ENCODE measurements at regions not wholly inside any gene's neighbourhood (a gene's known extent, or its start where the extent isn't known, plus 50 kb on each side); places are given as distances from the start of the nearest gene placed in this dataset.
A peak's percentile ranks its signal among the peaks of the same experiment; 100 is the strongest.

- Histone ChIP-seq H3K27ac (ENCODE audit: poor library complexity, severe bottlenecking) (no peak overlapping the region), H3K27me3 (ENCODE audit: insufficient read depth, poor library complexity, severe bottlenecking) (no peaks in the 10 kb centered on the region)
- ATAC-seq (ENCODE audit: low read depth) = no peak
Measured at GRCh38 chr12:127147724-127148123, 1119.2 kb upstream of the TMEM132C start.

GRCh38 chr12:127148318-127148717 is 1118.7 kb upstream of the TMEM132C start:
- peaks cover 4% of the 10 kb centered on the region for H3K4me1 ChIP-seq (ENCODE audit: insufficient read depth, poor library complexity, severe bottlenecking)
- no peak overlapping the region for H3K27ac ChIP-seq (ENCODE audit: poor library complexity, severe bottlenecking)
- H3K27me3 ChIP-seq (ENCODE audit: insufficient read depth, poor library complexity, severe bottlenecking) = no peaks in the 10 kb centered on the region
- H3K4me3 ChIP-seq (ENCODE audit: severe bottlenecking) = no peak overlapping the region
- TF ChIP-seq CTCF (IDR thresholded peaks at IDR 0.05; ENCODE audit: poor library complexity, severe bottlenecking) = no peak
- DNase-seq (ENCODE audit: low spot score) (no peak), ATAC-seq (ENCODE audit: low read depth) (no peak)
- no peaks in the 10 kb centered on the region for H3K9me3 ChIP-seq (ENCODE audit: severe bottlenecking)
- no peaks in the 10 kb centered on the region for H3K36me3 ChIP-seq (ENCODE audit: low read depth)

More at GRCh38 chr12:127147724-127148123, 1119.2 kb upstream of the TMEM132C start:
- Histone ChIP-seq H3K9me3 (ENCODE audit: severe bottlenecking) (no peaks in the 10 kb centered on the region), H3K4me1 (ENCODE audit: insufficient read depth, poor library complexity, severe bottlenecking) (peaks cover 4% of the 10 kb centered on the region), H3K4me3 (ENCODE audit: severe bottlenecking) (no peak overlapping the region), H3K36me3 (ENCODE audit: low read depth) (no peaks in the 10 kb centered on the region)
- TF ChIP-seq CTCF (IDR thresholded peaks at IDR 0.05; ENCODE audit: poor library complexity, severe bottlenecking) = no peak
- DNase-seq (ENCODE audit: low spot score) = no peak

- DNase-seq (ENCODE audit: low spot score) = no peak
- no peak for TF ChIP-seq CTCF (IDR thresholded peaks at IDR 0.05; ENCODE audit: poor library complexity, severe bottlenecking)
- no peaks in the 10 kb centered on the region for H3K9me3 ChIP-seq (ENCODE audit: severe bottlenecking)
- H3K27me3 ChIP-seq (ENCODE audit: insufficient read depth, poor library complexity, severe bottlenecking) = no peaks in the 10 kb centered on the region
- no peak overlapping the region for H3K27ac ChIP-seq (ENCODE audit: poor library complexity, severe bottlenecking)
- no peak for ATAC-seq (ENCODE audit: low read depth)
- H3K4me3 ChIP-seq (ENCODE audit: severe bottlenecking) = no peak overlapping the region
- H3K4me1 ChIP-seq (ENCODE audit: insufficient read depth, poor library complexity, severe bottlenecking) = peaks cover 4% of the 10 kb centered on the region
- no peaks in the 10 kb centered on the region for H3K36me3 ChIP-seq (ENCODE audit: low read depth)
Measured at GRCh38 chr12:127149226-127149964, 1117.6 kb upstream of the TMEM132C start.

- TF ChIP-seq CTCF (IDR thresholded peaks at IDR 0.05; ENCODE audit: poor library complexity, severe bottlenecking) = no peak
- DNase-seq (ENCODE audit: low spot score) (no peak), ATAC-seq (ENCODE audit: low read depth) (no peak)
- H3K27ac ChIP-seq (ENCODE audit: poor library complexity, severe bottlenecking) = no peak overlapping the region
- H3K4me1 ChIP-seq (ENCODE audit: insufficient read depth, poor library complexity, severe bottlenecking) = peaks cover 4% of the 10 kb centered on the region
- no peaks in the 10 kb centered on the region for H3K36me3 ChIP-seq (ENCODE audit: low read depth)
- H3K9me3 ChIP-seq (ENCODE audit: severe bottlenecking) = no peaks in the 10 kb centered on the region
- no peaks in the 10 kb centered on the region for H3K27me3 ChIP-seq (ENCODE audit: insufficient read depth, poor library complexity, severe bottlenecking)
- no peak overlapping the region for H3K4me3 ChIP-seq (ENCODE audit: severe bottlenecking)
Measured at GRCh38 chr12:127150028-127150427, 1116.9 kb upstream of the TMEM132C start.

GRCh38 chr12:127150479-127150878 is 1116.5 kb upstream of the TMEM132C start:
- Histone ChIP-seq H3K9me3 (ENCODE audit: severe bottlenecking) (no peaks in the 10 kb centered on the region), H3K27ac (ENCODE audit: poor library complexity, severe bottlenecking) (no peak overlapping the region), H3K36me3 (ENCODE audit: low read depth) (no peaks in the 10 kb centered on the region), H3K4me1 (ENCODE audit: insufficient read depth, poor library complexity, severe bottlenecking) (peaks cover 4% of the 10 kb centered on the region), H3K27me3 (ENCODE audit: insufficient read depth, poor library complexity, severe bottlenecking) (no peaks in the 10 kb centered on the region), H3K4me3 (ENCODE audit: severe bottlenecking) (no peak overlapping the region)
- DNase-seq (ENCODE audit: low spot score) = no peak
- ATAC-seq (ENCODE audit: low read depth) = no peak
- peak; percentile 11 for TF ChIP-seq CTCF (IDR thresholded peaks at IDR 0.05; ENCODE audit: poor library complexity, severe bottlenecking)
